ENCODE measurements at regions not wholly inside any gene's neighbourhood (a gene's known extent, or its start where the extent isn't known, plus 50 kb on each side); places are given as distances from the start of the nearest gene placed in this dataset.

- DNase-seq = no peak
Observed at GRCh38 chr13:73960474-73960873, 173.7 kb downstream of the KLF12 start.

GRCh38 chr13:73958657-73959397, 175.4 kb downstream of the KLF12 start:
- DNase-seq = no peak

- DNase-seq = no peak
Observed at GRCh38 chr13:73957889-73958288, 176.3 kb downstream of the KLF12 start.

- no peak for DNase-seq
Observed at GRCh38 chr13:73956795-73957408, 177.3 kb downstream of the KLF12 start.

GRCh38 chr13:73955977-73956500, 178.2 kb downstream of the KLF12 start:
- DNase-seq = no peak

- DNase-seq = no peak
Observed at GRCh38 chr13:73954808-73955207, 179.4 kb downstream of the KLF12 start.

- no peak for DNase-seq
Observed at GRCh38 chr13:73952648-73953047, 181.6 kb downstream of the KLF12 start.

- no peak for DNase-seq
Observed at GRCh38 chr13:73948848-73949529, 185.2 kb downstream of the KLF12 start.

GRCh38 chr13:73945871-73946270, 188.3 kb downstream of the KLF12 start:
- no peak for DNase-seq

- no peak for DNase-seq
Observed at GRCh38 chr13:73945382-73945781, 188.8 kb downstream of the KLF12 start.

- DNase-seq = no peak
Observed at GRCh38 chr13:73943965-73944233, 190.3 kb downstream of the KLF12 start.

GRCh38 chr13:73943137-73943964, 190.9 kb downstream of the KLF12 start:
- no peak for DNase-seq

GRCh38 chr13:73941752-73942151, 192.5 kb downstream of the KLF12 start:
- no peak for DNase-seq

- DNase-seq = no peak
Observed at GRCh38 chr13:73940098-73940497, 194.1 kb downstream of the KLF12 start.

- DNase-seq = no peak
Observed at GRCh38 chr13:73939603-73940002, 194.6 kb downstream of the KLF12 start.

- DNase-seq = no peak
Observed at GRCh38 chr13:73939071-73939380, 195.2 kb downstream of the KLF12 start.

- no peak for DNase-seq
Observed at GRCh38 chr13:73938372-73939070, 195.7 kb downstream of the KLF12 start.

GRCh38 chr13:73937441-73937840, 196.8 kb downstream of the KLF12 start:
- DNase-seq = no peak

GRCh38 chr13:73935991-73936390, 198.2 kb downstream of the KLF12 start:
- no peak for DNase-seq

GRCh38 chr13:73934771-73935170, 199.4 kb downstream of the KLF12 start:
- DNase-seq = no peak

GRCh38 chr13:73934215-73934641, 200.0 kb downstream of the KLF12 start:
- no peak for DNase-seq

GRCh38 chr13:73933795-73934194, 200.4 kb downstream of the KLF12 start:
- no peak for DNase-seq

- no peak for DNase-seq
Observed at GRCh38 chr13:73932091-73932490, 202.1 kb downstream of the KLF12 start.

All from CD4-positive, alpha-beta T cell treated with Interleukin-17A for 4 hours (primary cell).